ENCODE measurements at regions not wholly inside any gene's neighbourhood (a gene's known extent, or its start where the extent isn't known, plus 50 kb on each side); places are given as distances from the start of the nearest gene placed in this dataset.
"Not testable (repeated sequence)": the region's sequence is repeated elsewhere in the genome, so short reads cannot be mapped to it uniquely, and the experiment has no call there.

- no peak for DNase-seq
Observed at GRCh38 chr20:26216025-26216424, 519.4 kb upstream of the ZNF337 start.

GRCh38 chr20:26214991-26215390 is 518.3 kb upstream of the ZNF337 start:
- DNase-seq = no peak

- DNase-seq = no peak
Observed at GRCh38 chr20:26209171-26209941, 512.7 kb upstream of the ZNF337 start.

- DNase-seq = peak; percentile 54 to 55
Observed at GRCh38 chr20:26208296-26209091, 511.8 kb upstream of the ZNF337 start.

DNA sequence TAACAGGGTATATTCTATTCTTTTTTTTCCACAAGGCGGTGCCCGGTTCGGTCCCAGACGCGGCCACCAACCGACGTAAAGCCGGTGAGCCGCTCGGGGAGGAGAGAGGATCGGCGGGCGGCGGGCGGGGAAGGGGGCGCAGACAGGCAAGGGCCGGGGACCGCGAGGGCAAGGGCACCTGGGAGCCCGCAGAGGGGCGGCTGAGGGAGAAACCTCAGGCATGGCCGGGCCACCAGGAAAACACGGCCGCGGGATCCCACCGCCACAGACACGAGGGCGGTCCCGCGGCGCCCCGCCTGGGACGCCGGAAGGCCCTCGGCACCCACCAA is 511.3 kb upstream of the ZNF337 start:
- DNase-seq = not testable (repeated sequence)

DNA sequence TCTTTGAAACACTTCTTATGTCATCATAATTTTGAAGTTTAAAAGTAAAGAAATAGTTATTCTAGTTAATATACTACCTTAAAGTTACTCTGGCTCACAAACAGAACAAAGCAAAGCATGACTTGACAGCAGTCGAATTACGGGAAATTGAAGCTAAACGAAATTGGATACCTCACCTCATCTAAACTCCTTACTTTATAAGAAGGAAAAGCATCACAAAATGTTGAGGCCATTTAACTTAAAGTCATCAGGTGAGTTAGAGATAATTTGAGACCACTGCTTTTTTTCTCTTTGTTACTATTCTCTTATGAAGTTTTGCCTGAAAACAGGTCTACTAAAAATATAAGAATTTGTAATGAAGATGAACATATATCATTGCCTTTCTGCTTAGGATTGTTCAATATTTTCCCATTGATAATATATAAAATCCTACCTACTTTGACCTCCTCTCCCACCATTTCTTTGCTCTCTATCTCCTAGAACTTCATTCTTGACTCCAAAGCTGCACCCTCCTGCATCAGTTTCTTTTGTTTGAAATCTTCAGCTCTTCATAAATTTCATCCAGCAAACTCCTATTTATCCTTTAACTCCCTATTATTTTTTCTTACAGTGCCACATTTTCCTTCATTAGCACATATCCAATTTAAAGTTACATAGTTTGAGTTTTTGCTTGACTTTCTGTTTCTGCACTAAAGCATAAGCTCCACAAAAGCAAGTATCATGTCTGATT is 510.7 kb upstream of the ZNF337 start:
- DNase-seq = no peak

DNA sequence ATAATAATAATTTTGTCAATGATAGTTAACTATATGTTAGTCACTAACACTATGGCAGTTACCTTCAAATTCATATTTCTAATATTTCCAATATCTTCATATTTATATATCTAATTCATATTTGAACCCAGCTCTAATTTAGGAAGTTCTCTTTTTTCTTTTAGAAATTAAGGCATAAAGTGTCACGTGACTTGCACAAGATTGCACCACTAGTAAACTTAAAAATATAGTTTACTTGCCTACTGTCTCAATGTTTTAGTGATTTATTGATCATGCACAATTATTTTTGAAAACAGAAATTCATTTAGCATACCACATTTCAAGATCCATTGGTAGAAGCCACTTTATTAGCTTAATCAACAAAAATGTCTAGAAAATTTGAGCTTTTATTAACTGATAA is 508.7 kb upstream of the ZNF337 start:
- DNase-seq = no peak

DNA sequence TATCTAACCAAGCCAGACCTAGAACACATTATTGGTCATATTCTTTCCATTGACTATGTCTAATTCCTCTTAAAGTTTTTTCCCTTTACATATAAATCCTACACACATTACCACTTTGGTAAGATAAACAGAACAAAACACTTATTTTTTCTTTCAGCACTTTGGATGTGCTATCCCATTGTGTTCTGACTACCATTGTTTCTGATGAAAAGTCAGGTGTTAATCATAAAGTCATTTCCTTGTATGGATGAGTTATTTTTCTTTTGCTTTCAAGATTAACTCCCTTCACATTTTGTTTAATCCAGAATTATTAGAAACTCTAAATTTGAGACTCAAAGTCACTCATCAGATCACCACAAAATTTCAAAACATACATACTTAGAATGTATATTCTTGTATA is 504.4 kb upstream of the ZNF337 start:
- not testable (repeated sequence) for DNase-seq

DNA sequence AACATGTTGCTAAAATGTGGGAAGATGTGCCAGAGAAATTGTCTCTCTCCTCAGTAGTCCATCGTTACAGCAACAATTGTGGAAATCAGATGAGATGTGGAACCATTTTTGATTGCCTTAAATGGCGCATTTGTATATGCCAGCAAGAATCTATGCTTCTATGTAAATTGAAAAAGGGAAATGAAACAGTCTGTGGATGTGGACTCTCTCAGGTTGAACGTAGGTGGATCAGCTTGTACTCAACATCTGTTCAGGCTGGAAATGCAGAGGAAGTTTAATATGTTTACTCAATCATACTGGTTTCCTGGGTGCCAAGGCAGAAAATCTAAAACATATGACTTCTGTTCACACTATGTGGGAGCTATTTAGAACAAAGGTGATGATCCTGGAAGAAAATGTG is 490.7 kb upstream of the ZNF337 start:
- not testable (repeated sequence) for DNase-seq

GRCh38 chr20:26183720-26184119 is 487.1 kb upstream of the ZNF337 start:
- not testable (repeated sequence) for DNase-seq

- DNase-seq = not testable (repeated sequence)
Observed at GRCh38 chr20:26181364-26181763, 484.7 kb upstream of the ZNF337 start.

GRCh38 chr20:26171875-26172274 is 475.2 kb upstream of the ZNF337 start:
- DNase-seq = not testable (repeated sequence)

GRCh38 chr20:26169506-26169905 is 472.9 kb upstream of the ZNF337 start:
- DNase-seq = no peak

DNA sequence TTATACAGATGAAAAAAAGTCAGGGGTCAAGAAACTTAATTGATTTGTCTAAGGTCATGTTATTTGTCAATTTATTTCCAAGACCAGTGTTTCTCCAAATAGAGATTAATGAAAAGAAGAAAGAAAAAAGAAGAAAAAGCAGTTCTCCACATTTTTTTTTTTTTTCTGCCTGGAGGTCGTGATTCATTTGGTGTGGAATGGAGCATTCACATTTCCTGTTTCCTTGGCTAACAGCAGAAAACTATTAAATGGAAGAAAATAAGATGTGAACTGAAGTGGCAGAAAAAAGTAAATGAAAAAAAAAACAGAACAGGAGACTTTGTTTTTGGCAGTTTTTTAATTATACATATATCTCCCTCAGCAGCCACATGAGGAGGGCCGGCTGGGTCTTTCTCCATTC is 470.8 kb upstream of the ZNF337 start:
- no peak for DNase-seq

DNA sequence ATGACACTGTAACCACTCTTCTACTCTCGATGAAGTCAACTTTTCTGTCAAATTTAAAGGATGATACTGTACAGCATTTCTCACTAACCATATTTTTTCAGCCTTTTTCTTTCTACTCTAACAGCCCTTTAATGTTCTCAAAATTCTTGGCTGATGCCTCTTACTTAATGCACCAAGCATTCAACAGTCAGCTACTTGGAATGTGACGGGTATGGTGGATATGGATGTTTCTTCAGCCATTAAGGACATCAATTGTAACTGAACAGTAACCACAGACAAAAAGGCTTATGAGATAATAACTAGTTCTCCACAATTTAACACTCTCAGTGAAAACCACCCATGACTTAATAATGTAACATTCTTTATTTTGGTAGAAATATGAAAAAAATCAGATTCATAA is 467.2 kb upstream of the ZNF337 start:
- no peak for DNase-seq

DNA sequence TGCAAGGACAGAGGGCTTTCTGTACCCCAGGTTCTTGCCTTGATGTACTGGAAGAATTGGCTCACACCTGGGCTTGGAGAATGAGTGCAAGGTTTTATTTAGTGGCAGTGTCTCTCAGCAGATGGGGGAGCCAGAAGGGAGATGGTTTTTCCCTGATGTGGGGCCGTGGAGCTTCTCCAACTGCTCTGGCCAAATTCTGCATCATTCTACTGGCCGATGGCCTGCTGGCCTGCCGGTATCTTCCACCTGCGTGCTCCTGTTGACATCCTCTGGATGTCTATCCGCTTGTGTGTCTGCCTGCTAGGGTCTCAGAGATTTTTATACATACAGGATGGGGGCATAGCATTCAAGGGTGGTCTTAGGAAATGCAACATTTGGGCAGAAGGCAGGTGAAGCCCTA is 466.5 kb upstream of the ZNF337 start:
- not testable (repeated sequence) for DNase-seq

GRCh38 chr20:26161741-26162140 is 465.1 kb upstream of the ZNF337 start:
- DNase-seq = not testable (repeated sequence)

GRCh38 chr20:26160916-26161315 is 464.3 kb upstream of the ZNF337 start:
- not testable (repeated sequence) for DNase-seq

DNA sequence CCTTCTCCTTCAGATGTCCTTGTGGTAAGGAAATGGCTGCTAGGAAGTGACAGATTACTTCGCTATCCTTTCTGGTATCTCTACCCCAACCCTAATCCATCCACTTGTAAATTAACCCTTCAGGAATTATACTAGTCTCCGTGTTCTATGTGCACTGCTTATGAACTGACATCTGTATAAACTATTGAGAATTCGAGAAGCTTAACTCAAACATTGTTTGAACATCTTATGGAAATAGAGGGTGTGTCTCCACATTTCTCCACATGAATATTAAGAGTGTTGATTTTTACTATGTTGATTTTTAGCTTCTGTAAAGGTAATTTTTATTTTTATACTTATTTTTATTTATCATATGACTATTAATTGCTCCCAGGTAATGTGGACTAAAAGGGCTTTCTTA is 457.6 kb upstream of the ZNF337 start:
- no peak for DNase-seq

DNA sequence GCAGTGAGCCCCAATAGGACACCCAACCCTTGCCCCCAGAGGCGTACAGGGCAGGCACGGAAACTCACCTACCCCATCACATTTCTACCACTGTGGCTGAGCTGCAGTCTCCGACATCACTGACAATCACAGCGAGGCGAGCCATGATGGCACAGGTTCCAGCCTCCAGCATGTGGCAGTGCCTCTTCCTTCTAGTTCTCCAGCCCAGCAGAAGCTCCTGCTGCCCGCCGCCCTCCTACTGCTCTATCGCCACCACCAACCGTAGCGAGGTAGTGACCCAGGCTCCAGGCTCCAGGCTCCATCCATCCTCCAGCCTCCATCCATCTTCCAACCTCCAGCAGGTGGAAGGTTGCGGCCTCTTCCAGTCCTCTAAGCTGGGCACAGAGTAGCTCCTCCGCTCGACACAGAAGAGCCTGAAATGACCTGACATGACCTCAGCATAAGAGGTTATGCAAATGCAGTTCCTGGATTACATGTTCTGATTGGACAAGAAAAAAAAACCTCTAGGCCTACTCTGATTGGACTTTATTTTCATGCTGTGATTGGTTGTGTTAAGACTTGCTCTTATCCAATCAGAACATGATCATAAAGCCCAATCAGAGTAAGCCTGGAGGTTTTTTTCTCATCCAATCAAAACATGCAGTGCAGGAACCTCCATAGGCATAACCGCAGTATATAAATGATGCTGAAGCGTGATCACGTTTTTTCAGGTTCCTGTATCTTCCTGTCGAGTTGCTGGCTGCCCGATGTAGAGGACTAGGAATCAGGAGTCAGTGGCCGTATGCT is 438.9 kb upstream of the ZNF337 start:
- DNase-seq = no peak

DNA sequence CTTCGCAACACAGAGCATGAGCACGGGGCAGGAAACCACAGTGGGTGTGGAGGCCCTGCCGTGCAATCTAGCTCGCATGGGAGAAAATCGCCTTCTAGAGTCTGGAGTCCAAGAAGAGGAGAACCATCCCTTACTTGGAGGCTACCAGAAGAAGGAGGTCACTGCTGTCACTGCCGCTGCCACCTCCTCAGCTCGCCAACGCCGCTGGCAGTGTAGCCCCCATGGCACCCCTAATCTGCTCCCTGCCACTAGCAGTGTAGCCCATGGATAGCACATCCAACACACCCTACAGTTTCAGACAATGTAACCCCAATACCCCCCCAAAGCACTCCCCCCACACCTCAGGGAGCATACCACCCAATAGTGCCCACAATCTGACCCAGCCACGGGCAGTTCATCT is 438.0 kb upstream of the ZNF337 start:
- DNase-seq = no peak

GRCh38 chr20:26133794-26134193 is 437.1 kb upstream of the ZNF337 start:
- not testable (repeated sequence) for DNase-seq

DNA sequence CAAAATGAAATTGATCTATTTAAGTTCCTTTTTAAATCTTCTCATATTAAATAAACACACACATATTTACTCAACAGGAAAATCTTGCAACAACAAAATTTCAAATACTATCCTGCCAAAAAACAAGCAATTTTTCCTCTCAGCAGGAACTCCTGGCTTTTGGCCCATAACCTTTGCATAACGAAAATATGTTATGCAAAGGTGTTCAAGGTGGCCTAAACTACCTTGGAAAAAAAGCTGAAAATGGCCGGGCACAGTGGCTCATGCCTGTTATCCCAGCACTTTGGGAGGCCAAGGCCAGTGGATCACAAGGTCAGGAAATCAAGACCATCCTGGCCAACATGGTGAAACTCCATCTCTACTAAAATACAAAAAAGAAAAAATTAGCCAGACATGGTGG is 424.3 kb upstream of the ZNF337 start:
- DNase-seq = not testable (repeated sequence)

All from CD4-positive, alpha-beta T cell treated with Interleukin-1 beta for 1 hour (primary cell).